ENCODE measurements at regions not wholly inside any gene's neighbourhood (a gene's known extent, or its start where the extent isn't known, plus 50 kb on each side); places are given as distances from the start of the nearest gene placed in this dataset.

DNA sequence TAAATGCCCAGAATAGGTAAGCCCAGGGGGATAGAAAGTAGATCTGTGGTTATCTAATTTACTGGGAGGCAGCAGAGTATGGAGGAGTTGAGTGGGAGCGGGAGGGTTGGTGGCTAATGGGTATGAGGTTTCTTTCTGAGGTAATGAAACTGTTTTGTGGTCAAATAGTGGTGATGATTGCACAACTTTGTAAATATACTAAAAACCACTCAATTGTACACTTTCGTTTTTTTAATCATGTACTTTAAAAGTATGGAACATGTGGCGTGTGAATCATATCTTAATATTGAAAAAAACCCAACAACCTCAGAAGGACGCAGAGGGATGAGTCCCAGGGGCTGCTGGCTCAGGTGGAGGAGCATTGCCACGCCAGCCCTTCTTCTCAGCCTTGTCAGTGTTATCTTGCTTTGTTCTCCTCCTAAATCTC is 118.1 kb downstream of the WDR11 start (continued):
- TF ChIP-seq, protein P1, sequence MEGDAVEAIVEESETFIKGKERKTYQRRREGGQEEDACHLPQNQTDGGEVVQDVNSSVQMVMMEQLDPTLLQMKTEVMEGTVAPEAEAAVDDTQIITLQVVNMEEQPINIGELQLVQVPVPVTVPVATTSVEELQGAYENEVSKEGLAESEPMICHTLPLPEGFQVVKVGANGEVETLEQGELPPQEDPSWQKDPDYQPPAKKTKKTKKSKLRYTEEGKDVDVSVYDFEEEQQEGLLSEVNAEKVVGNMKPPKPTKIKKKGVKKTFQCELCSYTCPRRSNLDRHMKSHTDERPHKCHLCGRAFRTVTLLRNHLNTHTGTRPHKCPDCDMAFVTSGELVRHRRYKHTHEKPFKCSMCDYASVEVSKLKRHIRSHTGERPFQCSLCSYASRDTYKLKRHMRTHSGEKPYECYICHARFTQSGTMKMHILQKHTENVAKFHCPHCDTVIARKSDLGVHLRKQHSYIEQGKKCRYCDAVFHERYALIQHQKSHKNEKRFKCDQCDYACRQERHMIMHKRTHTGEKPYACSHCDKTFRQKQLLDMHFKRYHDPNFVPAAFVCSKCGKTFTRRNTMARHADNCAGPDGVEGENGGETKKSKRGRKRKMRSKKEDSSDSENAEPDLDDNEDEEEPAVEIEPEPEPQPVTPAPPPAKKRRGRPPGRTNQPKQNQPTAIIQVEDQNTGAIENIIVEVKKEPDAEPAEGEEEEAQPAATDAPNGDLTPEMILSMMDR (conservative IDR thresholded peaks at IDR 0.05; ENCODE audit: low read depth in 2 of 2): no peak
- TF ChIP-seq POLR2AphosphoS5 (IDR thresholded peaks at IDR 0.05; ENCODE audit: low read depth) (no peak), ZNF331 (CRISPR knock-in tag; IDR thresholded peaks at IDR 0.05; ENCODE audit: low read depth) (no peak), ZNF114 (CRISPR knock-in tag; IDR thresholded peaks at IDR 0.05) (no peak), STAT1 (IDR thresholded peaks at IDR 0.05; ENCODE audit: unreplicated experiment) (no peak), NANOG (IDR thresholded peaks at IDR 0.05; ENCODE audit: borderline replicate concordance) (no peak), CREB1 (CRISPR knock-in tag; IDR thresholded peaks at IDR 0.05; ENCODE audit: low read depth) (no peak)
- TF ChIP-seq, protein P2, sequence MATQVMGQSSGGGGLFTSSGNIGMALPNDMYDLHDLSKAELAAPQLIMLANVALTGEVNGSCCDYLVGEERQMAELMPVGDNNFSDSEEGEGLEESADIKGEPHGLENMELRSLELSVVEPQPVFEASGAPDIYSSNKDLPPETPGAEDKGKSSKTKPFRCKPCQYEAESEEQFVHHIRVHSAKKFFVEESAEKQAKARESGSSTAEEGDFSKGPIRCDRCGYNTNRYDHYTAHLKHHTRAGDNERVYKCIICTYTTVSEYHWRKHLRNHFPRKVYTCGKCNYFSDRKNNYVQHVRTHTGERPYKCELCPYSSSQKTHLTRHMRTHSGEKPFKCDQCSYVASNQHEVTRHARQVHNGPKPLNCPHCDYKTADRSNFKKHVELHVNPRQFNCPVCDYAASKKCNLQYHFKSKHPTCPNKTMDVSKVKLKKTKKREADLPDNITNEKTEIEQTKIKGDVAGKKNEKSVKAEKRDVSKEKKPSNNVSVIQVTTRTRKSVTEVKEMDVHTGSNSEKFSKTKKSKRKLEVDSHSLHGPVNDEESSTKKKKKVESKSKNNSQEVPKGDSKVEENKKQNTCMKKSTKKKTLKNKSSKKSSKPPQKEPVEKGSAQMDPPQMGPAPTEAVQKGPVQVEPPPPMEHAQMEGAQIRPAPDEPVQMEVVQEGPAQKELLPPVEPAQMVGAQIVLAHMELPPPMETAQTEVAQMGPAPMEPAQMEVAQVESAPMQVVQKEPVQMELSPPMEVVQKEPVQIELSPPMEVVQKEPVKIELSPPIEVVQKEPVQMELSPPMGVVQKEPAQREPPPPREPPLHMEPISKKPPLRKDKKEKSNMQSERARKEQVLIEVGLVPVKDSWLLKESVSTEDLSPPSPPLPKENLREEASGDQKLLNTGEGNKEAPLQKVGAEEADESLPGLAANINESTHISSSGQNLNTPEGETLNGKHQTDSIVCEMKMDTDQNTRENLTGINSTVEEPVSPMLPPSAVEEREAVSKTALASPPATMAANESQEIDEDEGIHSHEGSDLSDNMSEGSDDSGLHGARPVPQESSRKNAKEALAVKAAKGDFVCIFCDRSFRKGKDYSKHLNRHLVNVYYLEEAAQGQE (IDR thresholded peaks at IDR 0.05; ENCODE audit: unreplicated experiment): no peak
- TF ChIP-seq, protein P3, sequence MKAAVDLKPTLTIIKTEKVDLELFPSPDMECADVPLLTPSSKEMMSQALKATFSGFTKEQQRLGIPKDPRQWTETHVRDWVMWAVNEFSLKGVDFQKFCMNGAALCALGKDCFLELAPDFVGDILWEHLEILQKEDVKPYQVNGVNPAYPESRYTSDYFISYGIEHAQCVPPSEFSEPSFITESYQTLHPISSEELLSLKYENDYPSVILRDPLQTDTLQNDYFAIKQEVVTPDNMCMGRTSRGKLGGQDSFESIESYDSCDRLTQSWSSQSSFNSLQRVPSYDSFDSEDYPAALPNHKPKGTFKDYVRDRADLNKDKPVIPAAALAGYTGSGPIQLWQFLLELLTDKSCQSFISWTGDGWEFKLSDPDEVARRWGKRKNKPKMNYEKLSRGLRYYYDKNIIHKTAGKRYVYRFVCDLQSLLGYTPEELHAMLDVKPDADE (IDR thresholded peaks at IDR 0.05): no peak

DNA sequence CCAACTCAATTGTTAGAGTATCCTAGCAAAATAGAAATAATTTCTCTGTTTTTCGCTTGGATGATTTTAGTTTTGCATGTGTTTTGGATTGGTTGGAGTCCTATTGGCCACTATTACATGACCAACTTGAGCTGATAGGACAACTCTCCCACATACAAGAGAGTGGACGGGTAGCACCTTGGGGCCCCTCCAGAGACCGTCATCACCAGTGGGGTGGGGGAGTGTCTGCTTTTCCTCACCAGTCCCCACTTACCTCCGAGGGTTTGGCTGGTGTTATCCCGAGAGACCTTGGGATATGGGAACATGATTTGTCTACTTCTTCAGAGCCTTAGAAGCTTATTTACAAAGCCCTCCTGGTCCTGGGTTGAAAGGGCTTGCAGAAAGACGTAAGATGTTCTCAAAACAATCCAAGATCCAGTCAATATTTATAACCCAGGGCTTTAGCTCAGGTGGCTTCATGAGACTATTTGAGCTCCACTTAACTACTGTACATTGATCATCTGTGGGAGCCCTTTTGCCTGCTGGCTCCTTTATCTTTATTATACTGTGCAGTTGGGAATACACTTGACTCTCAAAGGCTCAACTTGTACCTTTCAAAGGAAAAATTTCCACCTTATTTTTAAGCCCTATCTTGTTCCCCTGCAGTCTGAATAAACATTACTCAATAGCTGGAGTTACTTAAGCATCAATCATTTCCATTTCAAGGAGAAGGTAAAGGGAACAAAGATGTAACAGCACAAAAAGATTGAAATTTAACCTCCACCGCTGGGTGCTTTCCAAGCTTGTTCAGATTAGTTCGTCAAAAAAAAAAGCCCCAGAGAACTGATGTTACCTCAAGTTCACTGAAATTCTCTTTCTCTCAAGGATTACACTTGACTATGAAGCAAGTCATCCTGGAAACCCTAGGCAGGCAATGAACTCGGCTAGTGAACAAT is 119.7 kb downstream of the WDR11 start:
- no peak for ATAC-seq
- peaks cover 5% of the 10 kb centered on the region; the same call in 1 of the 3 replicates for H3K4me1 Mint-ChIP-seq
- TF ChIP-seq NANOG (IDR thresholded peaks at IDR 0.05; ENCODE audit: borderline replicate concordance) (no peak), JUNB (IDR thresholded peaks at IDR 0.05; ENCODE audit: unreplicated experiment) (no peak), EZH2 (IDR thresholded peaks at IDR 0.05; ENCODE audit: low read depth, unreplicated experiment) (no peak)
- TF ChIP-seq, protein P4, sequence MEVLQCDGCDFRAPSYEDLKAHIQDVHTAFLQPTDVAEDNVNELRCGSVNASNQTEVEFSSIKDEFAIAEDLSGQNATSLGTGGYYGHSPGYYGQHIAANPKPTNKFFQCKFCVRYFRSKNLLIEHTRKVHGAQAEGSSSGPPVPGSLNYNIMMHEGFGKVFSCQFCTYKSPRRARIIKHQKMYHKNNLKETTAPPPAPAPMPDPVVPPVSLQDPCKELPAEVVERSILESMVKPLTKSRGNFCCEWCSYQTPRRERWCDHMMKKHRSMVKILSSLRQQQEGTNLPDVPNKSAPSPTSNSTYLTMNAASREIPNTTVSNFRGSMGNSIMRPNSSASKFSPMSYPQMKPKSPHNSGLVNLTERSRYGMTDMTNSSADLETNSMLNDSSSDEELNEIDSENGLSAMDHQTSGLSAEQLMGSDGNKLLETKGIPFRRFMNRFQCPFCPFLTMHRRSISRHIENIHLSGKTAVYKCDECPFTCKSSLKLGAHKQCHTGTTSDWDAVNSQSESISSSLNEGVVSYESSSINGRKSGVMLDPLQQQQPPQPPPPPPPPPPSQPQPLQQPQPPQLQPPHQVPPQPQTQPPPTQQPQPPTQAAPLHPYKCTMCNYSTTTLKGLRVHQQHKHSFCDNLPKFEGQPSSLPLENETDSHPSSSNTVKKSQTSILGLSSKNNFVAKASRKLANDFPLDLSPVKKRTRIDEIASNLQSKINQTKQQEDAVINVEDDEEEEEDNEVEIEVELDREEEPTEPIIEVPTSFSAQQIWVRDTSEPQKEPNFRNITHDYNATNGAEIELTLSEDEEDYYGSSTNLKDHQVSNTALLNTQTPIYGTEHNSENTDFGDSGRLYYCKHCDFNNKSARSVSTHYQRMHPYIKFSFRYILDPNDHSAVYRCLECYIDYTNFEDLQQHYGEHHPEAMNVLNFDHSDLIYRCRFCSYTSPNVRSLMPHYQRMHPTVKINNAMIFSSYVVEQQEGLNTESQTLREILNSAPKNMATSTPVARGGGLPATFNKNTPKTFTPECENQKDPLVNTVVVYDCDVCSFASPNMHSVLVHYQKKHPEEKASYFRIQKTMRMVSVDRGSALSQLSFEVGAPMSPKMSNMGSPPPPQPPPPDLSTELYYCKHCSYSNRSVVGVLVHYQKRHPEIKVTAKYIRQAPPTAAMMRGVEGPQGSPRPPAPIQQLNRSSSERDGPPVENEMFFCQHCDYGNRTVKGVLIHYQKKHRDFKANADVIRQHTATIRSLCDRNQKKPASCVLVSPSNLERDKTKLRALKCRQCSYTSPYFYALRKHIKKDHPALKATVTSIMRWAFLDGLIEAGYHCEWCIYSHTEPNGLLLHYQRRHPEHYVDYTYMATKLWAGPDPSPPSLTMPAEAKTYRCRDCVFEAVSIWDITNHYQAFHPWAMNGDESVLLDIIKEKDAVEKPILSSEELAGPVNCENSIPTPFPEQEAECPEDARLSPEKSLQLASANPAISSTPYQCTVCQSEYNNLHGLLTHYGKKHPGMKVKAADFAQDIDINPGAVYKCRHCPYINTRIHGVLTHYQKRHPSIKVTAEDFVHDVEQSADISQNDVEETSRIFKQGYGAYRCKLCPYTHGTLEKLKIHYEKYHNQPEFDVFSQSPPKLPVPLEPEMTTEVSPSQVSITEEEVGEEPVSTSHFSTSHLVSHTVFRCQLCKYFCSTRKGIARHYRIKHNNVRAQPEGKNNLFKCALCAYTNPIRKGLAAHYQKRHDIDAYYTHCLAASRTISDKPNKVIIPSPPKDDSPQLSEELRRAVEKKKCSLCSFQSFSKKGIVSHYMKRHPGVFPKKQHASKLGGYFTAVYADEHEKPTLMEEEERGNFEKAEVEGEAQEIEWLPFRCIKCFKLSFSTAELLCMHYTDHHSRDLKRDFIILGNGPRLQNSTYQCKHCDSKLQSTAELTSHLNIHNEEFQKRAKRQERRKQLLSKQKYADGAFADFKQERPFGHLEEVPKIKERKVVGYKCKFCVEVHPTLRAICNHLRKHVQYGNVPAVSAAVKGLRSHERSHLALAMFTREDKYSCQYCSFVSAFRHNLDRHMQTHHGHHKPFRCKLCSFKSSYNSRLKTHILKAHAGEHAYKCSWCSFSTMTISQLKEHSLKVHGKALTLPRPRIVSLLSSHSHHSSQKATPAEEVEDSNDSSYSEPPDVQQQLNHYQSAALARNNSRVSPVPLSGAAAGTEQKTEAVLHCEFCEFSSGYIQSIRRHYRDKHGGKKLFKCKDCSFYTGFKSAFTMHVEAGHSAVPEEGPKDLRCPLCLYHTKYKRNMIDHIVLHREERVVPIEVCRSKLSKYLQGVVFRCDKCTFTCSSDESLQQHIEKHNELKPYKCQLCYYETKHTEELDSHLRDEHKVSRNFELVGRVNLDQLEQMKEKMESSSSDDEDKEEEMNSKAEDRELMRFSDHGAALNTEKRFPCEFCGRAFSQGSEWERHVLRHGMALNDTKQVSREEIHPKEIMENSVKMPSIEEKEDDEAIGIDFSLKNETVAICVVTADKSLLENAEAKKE (CRISPR knock-in tag; IDR thresholded peaks at IDR 0.05): no peak

More for the DNA sequence above, 119.7 kb downstream of the WDR11 start:
- Histone ChIP-seq H3F3A (replicated peaks; ENCODE audit: low read depth) (no peaks in the 10 kb centered on the region), H3K4me3 (no peak overlapping the region), H3K27ac (ENCODE audit: low read depth) (no peak overlapping the region), H3K36me3 (ENCODE audit: insufficient read depth) (no peaks in the 10 kb centered on the region; the same call in 1 of the 2 replicates), H2AFZ (no peak overlapping the region), H3K4me2 (no peak overlapping the region), H3K4me1 (ENCODE audit: insufficient read depth) (no peaks in the 10 kb centered on the region), H4K20me1 (replicated peaks; ENCODE audit: insufficient read depth) (no peaks in the 10 kb centered on the region), H3K9me2 (ENCODE audit: insufficient read depth) (peaks cover 21% of the 10 kb centered on the region; the same call in 1 of the 2 replicates), H3K79me2 (replicated peaks; ENCODE audit: insufficient read depth) (no peaks in the 10 kb centered on the region), H3K27me3 (ENCODE audit: insufficient read depth) (no peaks in the 10 kb centered on the region)
- Mint-ChIP-seq H3K27ac (no peak overlapping the region), H3K9me3 (peaks cover 23% of the 10 kb centered on the region), H3K36me3 (ENCODE audit: low read depth) (peaks cover 13% of the 10 kb centered on the region), H3K27me3 (ENCODE audit: insufficient read depth, low read depth, poor library complexity) (peaks cover 1% of the 10 kb centered on the region), H3K4me3 (no peak overlapping the region)
- no peak for DNase-seq (ENCODE audit: low spot score)

Data from GM23338 (cell line).